KMS-11 (cell line): ENCODE measurements at regions not wholly inside any gene's neighbourhood (a gene's known extent, or its start where the extent isn't known, plus 50 kb on each side); places are given as distances from the start of the nearest gene placed in this dataset.

Experiments used
- H2AFZ ChIP-seq: fragments of 200-600 bp; sonication (generic); 2 replicates; pipeline ENCODE4 v1.6.1; 2016; ENCODE audit warnings: antibody characterized with exemption, mixed run types, low read depth
- H3K27ac ChIP-seq: fragments of 200-600 bp; sonication (generic); 2 replicates; pipeline ENCODE4 v1.6.1; 2016; ENCODE audit warnings: mild to moderate bottlenecking, mixed run types
- H3K27me3 ChIP-seq: fragments of 200-600 bp; sonication (generic); 2 replicates; pipeline ENCODE4 v1.6.1; 2017; ENCODE audit warnings: mild to moderate bottlenecking, low read depth, mixed run types, moderate library complexity; ENCODE audit not compliant: insufficient read depth
- H3K36me3 ChIP-seq: fragments of 200-600 bp; sonication (generic); 2 replicates; pipeline ENCODE4 v1.6.1; 2017; ENCODE audit warnings: mild to moderate bottlenecking, mixed run types; ENCODE audit not compliant: insufficient read depth
- H3K4me1 ChIP-seq: fragments of 200-600 bp; sonication (generic); 2 replicates; pipeline ENCODE4 v1.6.1; 2016; ENCODE audit warnings: mild to moderate bottlenecking, low read depth, mixed run types; ENCODE audit not compliant: poor library complexity, severe bottlenecking
- H3K4me2 ChIP-seq: fragments of 200-600 bp; sonication (generic); 2 replicates; pipeline ENCODE4 v1.7.0; 2016; ENCODE audit warnings: mild to moderate bottlenecking, mixed run types
- H3K4me3 ChIP-seq: fragments of 200-600 bp; sonication (generic); IDR thresholded peaks from 2 replicates; pipeline ENCODE4 v1.6.1; 2017; ENCODE audit warnings: low read depth, low read length, mixed read lengths; ENCODE audit not compliant: insufficient read depth
- H3K79me2 ChIP-seq: fragments of 200-600 bp; sonication (generic); 2 replicates; pipeline ENCODE4 v1.6.1; 2016; ENCODE audit warnings: low read depth, mixed run types; ENCODE audit not compliant: insufficient read depth
- H3K9ac ChIP-seq: fragments of 200-600 bp; sonication (generic); 2 replicates; pipeline ENCODE4 v1.6.1; 2016; ENCODE audit warnings: mild to moderate bottlenecking, mixed run types
- H4K20me1 ChIP-seq: fragments of 200-600 bp; sonication (generic); 2 replicates; pipeline ENCODE4 v1.6.1; 2016; ENCODE audit warnings: mild to moderate bottlenecking, mixed run types; ENCODE audit not compliant: insufficient read depth
- CTCF ChIP-seq: fragments of 200-600 bp; sonication (generic); conservative IDR thresholded peaks from 2 replicates; pipeline ENCODE4 v1.6.1; 2017; ENCODE audit warnings: low read depth, mild to moderate bottlenecking, antibody characterized with exemption, low read length, moderate library complexity, mixed read lengths

GRCh38 chr13:33373624-33374023 is 88.1 kb upstream of the STARD13 start:
- Histone ChIP-seq H4K20me1 (no peaks in the 10 kb centered on the region), H3K27ac (no peak overlapping the region), H3K36me3 (no peaks in the 10 kb centered on the region), H2AFZ (no peak overlapping the region), H3K4me2 (no peak overlapping the region), H3K9ac (no peak overlapping the region), H3K27me3 (no peaks in the 10 kb centered on the region), H3K4me1 (no peaks in the 10 kb centered on the region), H3K79me2 (no peaks in the 10 kb centered on the region), H3K4me3 (no peak overlapping the region)
- no peak for TF ChIP-seq CTCF

GRCh38 chr13:33375421-33375820 is 89.9 kb upstream of the STARD13 start:
- no peak for TF ChIP-seq CTCF
- H3K4me3 ChIP-seq, result no peak overlapping the region
- no peak overlapping the region for H2AFZ ChIP-seq
- no peak overlapping the region for H3K4me2 ChIP-seq
- H3K9ac ChIP-seq, result no peak overlapping the region
- no peaks in the 10 kb centered on the region for H3K79me2 ChIP-seq
- no peaks in the 10 kb centered on the region for H4K20me1 ChIP-seq
- no peaks in the 10 kb centered on the region for H3K36me3 ChIP-seq
- H3K4me1 ChIP-seq, result no peaks in the 10 kb centered on the region
- no peaks in the 10 kb centered on the region for H3K27me3 ChIP-seq
- no peak overlapping the region for H3K27ac ChIP-seq

GRCh38 chr13:33376212-33376611 is 90.7 kb upstream of the STARD13 start:
- no peaks in the 10 kb centered on the region for H3K36me3 ChIP-seq
- no peaks in the 10 kb centered on the region for H3K27me3 ChIP-seq
- H4K20me1 ChIP-seq, result no peaks in the 10 kb centered on the region
- no peaks in the 10 kb centered on the region for H3K79me2 ChIP-seq
- no peak overlapping the region for H3K4me2 ChIP-seq
- no peak overlapping the region for H3K9ac ChIP-seq
- TF ChIP-seq CTCF, result no peak
- no peak overlapping the region for H3K27ac ChIP-seq
- no peaks in the 10 kb centered on the region for H3K4me1 ChIP-seq
- no peak overlapping the region for H3K4me3 ChIP-seq
- H2AFZ ChIP-seq, result no peak overlapping the region

GRCh38 chr13:33377411-33377810 is 91.9 kb upstream of the STARD13 start:
- H4K20me1 ChIP-seq, result no peaks in the 10 kb centered on the region
- H3K4me2 ChIP-seq, result no peak overlapping the region
- H3K4me3 ChIP-seq, result no peak overlapping the region
- no peak overlapping the region for H2AFZ ChIP-seq
- H3K4me1 ChIP-seq, result no peaks in the 10 kb centered on the region
- H3K27ac ChIP-seq, result no peak overlapping the region
- TF ChIP-seq CTCF, result no peak
- no peaks in the 10 kb centered on the region for H3K36me3 ChIP-seq
- no peaks in the 10 kb centered on the region for H3K79me2 ChIP-seq
- H3K9ac ChIP-seq, result no peak overlapping the region
- H3K27me3 ChIP-seq, result no peaks in the 10 kb centered on the region

- Histone ChIP-seq H3K79me2 (no peaks in the 10 kb centered on the region), H3K4me2 (no peak overlapping the region), H2AFZ (no peak overlapping the region), H3K4me3 (no peak overlapping the region), H3K27me3 (no peaks in the 10 kb centered on the region), H3K4me1 (no peaks in the 10 kb centered on the region), H3K9ac (no peak overlapping the region), H3K27ac (no peak overlapping the region), H3K36me3 (no peaks in the 10 kb centered on the region), H4K20me1 (no peaks in the 10 kb centered on the region)
- TF ChIP-seq CTCF, result no peak
These were observed 92.3 kb upstream of the STARD13 start for GRCh38 chr13:33377825-33378224.
